Stomach (tissue), 8 donors: ENCODE measurements at regions not wholly inside any gene's neighbourhood (a gene's known extent, or its start where the extent isn't known, plus 50 kb on each side); places are given as distances from the start of the nearest gene placed in this dataset.

Experiments used
- DNase-seq, 2 donors: peaks; one replicate each; pipeline versions ENCODE4 v3.0.0 to v3.0.0-alpha.2; 2013 to 2019
- H3K27ac ChIP-seq, 5 donors: fragments of 200-600 bp in 4 of 5; sonication (generic) in 4 of 5; one replicate each; pipeline ENCODE4 v1.5.1; 2013 to 2019; ENCODE audit warnings: mild to moderate bottlenecking in 1 of 5, moderate library complexity in 1 of 5
- H3K27me3 ChIP-seq, 3 donors: fragments of 200-600 bp; sonication (generic); one replicate each; pipeline ENCODE4 v1.5.1; 2017 to 2019; ENCODE audit warnings: mixed run types in 1 of 3
- H3K36me3 ChIP-seq, 4 donors: fragments of 200-600 bp; sonication (generic); 1 replicate in 3 of 4; 2 replicates in 1 of 4; pipeline ENCODE4 v1.5.1; 2016 to 2019
- H3K4me1 ChIP-seq, 4 donors: fragments of 200-600 bp; sonication (generic); one replicate each; pipeline ENCODE4 v1.5.1; 2016 to 2019
- H3K4me3 ChIP-seq, 4 donors: fragments of 200-600 bp; sonication (generic) in 3 of 4; one replicate each; pipeline ENCODE4 v1.5.1; 2016 to 2019; ENCODE audit warnings: mild to moderate bottlenecking in 1 of 4
- H3K9me3 ChIP-seq, 4 donors: fragments of 200-600 bp; sonication (generic); one replicate each; pipeline ENCODE4 v1.5.1; 2016 to 2019
- CTCF ChIP-seq, 7 experiments: fragments of 450-650 bp in 4 of 7; fragments of 200-600 bp in 3 of 7; sonication (generic) in 3 of 7; IDR thresholded peaks; one replicate each; pipeline ENCODE4 v1.5.1; 2016 to 2019; ENCODE audit warnings: antibody characterized with exemption in 7 of 7, control low read depth in 2 of 7, mild to moderate bottlenecking in 1 of 7
- EP300 ChIP-seq: sonication (generic); formaldehyde crosslinking; IDR thresholded peaks from one replicate; pipeline ENCODE4 v1.6.1; 2017; ENCODE audit warnings: antibody characterized with exemption
- POLR2A ChIP-seq, 4 donors: fragments of 450-650 bp; IDR thresholded peaks; one replicate each; pipeline ENCODE4 v1.6.1; 2016; ENCODE audit warnings: antibody characterized with exemption in 4 of 4, control low read depth in 2 of 4, mild to moderate bottlenecking in 1 of 4, moderate library complexity in 1 of 4
- POLR2AphosphoS5 ChIP-seq, 3 donors: sonication (generic); formaldehyde crosslinking; IDR thresholded peaks; one replicate each; pipeline ENCODE4 v1.6.1; 2016; ENCODE audit warnings: antibody characterized with exemption in 3 of 3
- WGBS, 5 donors: extraction: QIAGEN DNeasy Blood & Tissue Kit in 3 of 5; methylation state at CpG; one replicate each; pipeline versions ENCODE4 v1.1.5 to v1.1.7; 2013 to 2018; 5-methylcytosine and 5-hydroxymethylcytosine counted together
- intact Hi-C: fragments of 100-400 bp; cut with DNase I; formaldehyde crosslinking; loops from one replicate; pipeline ENCODE4 v1.15.1; 2023; ENCODE audit warnings: low total_unique reads
- donor health status: healthy with polysubstance abuse.
- donor health status: Bipolar disorder and iron deficiency.
- donor health status: healthy.

- no peak for DNase-seq
- H3K27ac ChIP-seq = no peak overlapping the region
- no peak overlapping the region for H3K4me3 ChIP-seq
- WGBS, 5 donors = 91 to 96% (median 94%) methylated on average over 6 of the region's 6 CpGs
- H3K4me1 ChIP-seq = peaks cover 0 to 14% (median 6%) of the 10 kb centered on the region in 4 donors
- no peaks in the 10 kb centered on the region for H3K9me3 ChIP-seq
- H3K36me3 ChIP-seq = no peaks in the 10 kb centered on the region
- TF ChIP-seq POLR2A (IDR thresholded peaks at IDR 0.05) (no peak), POLR2AphosphoS5 (IDR thresholded peaks at IDR 0.05) (no peak), CTCF (IDR thresholded peaks at IDR 0.05) (no peak), EP300 (no peak)
- no peaks in the 10 kb centered on the region for H3K27me3 ChIP-seq
- intact Hi-C loops = no loop called here
Observed at GRCh38 chr20:10724449-10725173, 50.8 kb upstream of the JAG1 start.

- Histone ChIP-seq H3K9me3 (no peaks in the 10 kb centered on the region), H3K4me3 (no peak overlapping the region), H3K4me1 (peaks cover 0 to 6% (median 0%) of the 10 kb centered on the region in 4 donors), H3K36me3 (no peaks in the 10 kb centered on the region), H3K27ac (no peak overlapping the region), H3K27me3 (no peaks in the 10 kb centered on the region)
- intact Hi-C loops = no loop called here
- WGBS, 5 donors = 74 to 88% (median 83%) methylated on average over 8 of the region's 8 CpGs
- DNase-seq = no peak
- TF ChIP-seq CTCF (IDR thresholded peaks at IDR 0.05) (no peak), POLR2AphosphoS5 (IDR thresholded peaks at IDR 0.05) (no peak), POLR2A (IDR thresholded peaks at IDR 0.05) (no peak), EP300 (no peak)
Observed at GRCh38 chr20:10728873-10729670, 55.3 kb upstream of the JAG1 start.

- TF ChIP-seq POLR2AphosphoS5 (IDR thresholded peaks at IDR 0.05) = no peak
- TF ChIP-seq CTCF (IDR thresholded peaks at IDR 0.05) = no peak
- TF ChIP-seq POLR2A (IDR thresholded peaks at IDR 0.05) = no peak
- no peak for TF ChIP-seq EP300
- Histone ChIP-seq H3K4me1 (peaks cover 0 to 6% (median 1%) of the 10 kb centered on the region in 4 donors), H3K9me3 (no peaks in the 10 kb centered on the region), H3K27me3 (no peaks in the 10 kb centered on the region), H3K27ac (no peak overlapping the region), H3K4me3 (no peak overlapping the region), H3K36me3 (no peaks in the 10 kb centered on the region)
- no peak for DNase-seq
- intact Hi-C loops = no loop called here
Observed at GRCh38 chr20:10729785-10730184, 56.0 kb upstream of the JAG1 start.

- no peaks in the 10 kb centered on the region for H3K27me3 ChIP-seq
- WGBS, 5 donors = 83 to 100% (median 92%) methylated on average over 1 of the region's 1 CpG
- H3K27ac ChIP-seq = no peak overlapping the region
- intact Hi-C loops = no loop called here
- peaks cover 0 to 12% (median 3%) of the 10 kb centered on the region in 4 donors for H3K4me1 ChIP-seq
- H3K9me3 ChIP-seq = no peaks in the 10 kb centered on the region
- H3K36me3 ChIP-seq = no peaks in the 10 kb centered on the region
- no peak for TF ChIP-seq EP300
- TF ChIP-seq CTCF (IDR thresholded peaks at IDR 0.05) = no peak
- TF ChIP-seq POLR2AphosphoS5 (IDR thresholded peaks at IDR 0.05) = no peak
- no peak for TF ChIP-seq POLR2A (IDR thresholded peaks at IDR 0.05)
- no peak overlapping the region for H3K4me3 ChIP-seq
- no peak for DNase-seq
Observed at GRCh38 chr20:10730629-10731183, 56.9 kb upstream of the JAG1 start.
